Type B pancreatic cell (in vitro differentiated cells): ENCODE measurements at regions not wholly inside any gene's neighbourhood (a gene's known extent, or its start where the extent isn't known, plus 50 kb on each side); places are given as distances from the start of the nearest gene placed in this dataset.

Experiments
- DNase-seq: peaks from one replicate; pipeline ENCODE4 v3.0.0; 2021; ENCODE audit warnings: mixed read lengths; ENCODE audit not compliant: unreplicated experiment; ENCODE audit errors: extremely low spot score
- H3K27ac Mint-ChIP-seq: 2 replicates; pipeline ENCODE4 v1.8.0; 2021; ENCODE audit warnings: mild to moderate bottlenecking, mixed read lengths
- H3K27me3 Mint-ChIP-seq: 2 replicates; pipeline ENCODE4 v1.8.0; 2021; ENCODE audit warnings: mixed read lengths
- H3K36me3 Mint-ChIP-seq: 2 replicates; pipeline ENCODE4 v1.8.0; 2021; ENCODE audit warnings: mixed read lengths
- H3K4me1 Mint-ChIP-seq: one replicate; pipeline ENCODE4 v1.8.0; 2021; ENCODE audit warnings: mixed read lengths; ENCODE audit not compliant: unreplicated experiment
- H3K4me3 Mint-ChIP-seq: 2 replicates; pipeline ENCODE4 v1.8.0; 2021; ENCODE audit warnings: mild to moderate bottlenecking, mixed read lengths
- H3K9me3 Mint-ChIP-seq: 2 replicates; pipeline ENCODE4 v1.8.0; 2021; ENCODE audit warnings: mixed read lengths
- CTCF ChIP-seq: fragments of 200-600 bp; sonication (generic); conservative IDR thresholded peaks from 2 replicates; pipeline ENCODE4 v1.5.0; 2021; ENCODE audit warnings: antibody characterized with exemption, mild to moderate bottlenecking

- no peak for TF ChIP-seq CTCF
- H3K27ac Mint-ChIP-seq = no peak overlapping the region
- DNase-seq = no peak
- H3K4me3 Mint-ChIP-seq = no peak overlapping the region
- no peaks in the 10 kb centered on the region for H3K27me3 Mint-ChIP-seq
- H3K4me1 Mint-ChIP-seq = peaks cover 4% of the 10 kb centered on the region
- H3K36me3 Mint-ChIP-seq = no peaks in the 10 kb centered on the region
- no peaks in the 10 kb centered on the region for H3K9me3 Mint-ChIP-seq
Measured at GRCh38 chr2:19409046-19409445, 50.6 kb upstream of the OSR1 start.

- Mint-ChIP-seq H3K27me3 (no peaks in the 10 kb centered on the region), H3K9me3 (no peaks in the 10 kb centered on the region), H3K27ac (no peak overlapping the region), H3K4me3 (no peak overlapping the region), H3K4me1 (peaks cover 4% of the 10 kb centered on the region), H3K36me3 (no peaks in the 10 kb centered on the region)
- TF ChIP-seq CTCF = no peak
- no peak for DNase-seq
Measured at GRCh38 chr2:19408592-19408991, 50.2 kb upstream of the OSR1 start.
